Cardiac muscle cell (in vitro differentiated cells and primary cell): ENCODE measurements at regions not wholly inside any gene's neighbourhood (a gene's known extent, or its start where the extent isn't known, plus 50 kb on each side); places are given as distances from the start of the nearest gene placed in this dataset.

Experiments
- DNase-seq, 2 donors: peaks; one replicate each; pipeline versions ENCODE4 v3.0.0 to v3.0.0-alpha.2; 2010 to 2017; ENCODE audit warnings: low read depth in 1 of 2, low spot score in 1 of 2
- H3K27ac ChIP-seq: fragments of 200-600 bp; sonication (generic); 2 replicates; pipeline ENCODE4 v1.5.1; 2016
- H3K27me3 ChIP-seq: fragments of 200-600 bp; sonication (generic); 2 replicates; pipeline ENCODE4 v1.6.0; 2016; ENCODE audit warnings: control low read depth
- H3K36me3 ChIP-seq: fragments of 200-600 bp; sonication (generic); 2 replicates; pipeline ENCODE4 v1.5.1; 2016; ENCODE audit warnings: control low read depth
- H3K4me1 ChIP-seq: fragments of 200-600 bp; sonication (generic); 2 replicates; pipeline ENCODE4 v1.8.1; 2017; ENCODE audit warnings: low read depth, mild to moderate bottlenecking, mixed run types
- H3K4me3 ChIP-seq: fragments of 200-600 bp; sonication (generic); 2 replicates; pipeline ENCODE4 v1.5.1; 2016; ENCODE audit warnings: mild to moderate bottlenecking
- H3K9me3 ChIP-seq: fragments of 200-600 bp; sonication (generic); 2 replicates; pipeline ENCODE4 v1.5.1; 2017; ENCODE audit warnings: low read depth, mild to moderate bottlenecking, control low read depth
- CTCF ChIP-seq: IDR thresholded peaks from 2 replicates; pipeline ENCODE4 v1.5.1; 2012; ENCODE audit warnings: low read depth, mild to moderate bottlenecking, low read length

GRCh38 chr12:124492879-124493808, 74.3 kb downstream of the NCOR2 start:
- Histone ChIP-seq H3K9me3 (no peaks in the 10 kb centered on the region), H3K36me3 (no peaks in the 10 kb centered on the region), H3K4me1 (peaks cover 66% of the 10 kb centered on the region), H3K27ac (peak overlapping the region; percentile 82), H3K27me3 (no peaks in the 10 kb centered on the region), H3K4me3 (no peak overlapping the region)
- TF ChIP-seq CTCF = no peak
- no peak for DNase-seq

- H3K27ac ChIP-seq = peak overlapping the region; percentile 82
- H3K4me1 ChIP-seq = peaks cover 66% of the 10 kb centered on the region
- H3K27me3 ChIP-seq = no peaks in the 10 kb centered on the region
- no peaks in the 10 kb centered on the region for H3K9me3 ChIP-seq
- H3K4me3 ChIP-seq = no peak overlapping the region
- DNase-seq = no peak
- TF ChIP-seq CTCF = no peak
- no peaks in the 10 kb centered on the region for H3K36me3 ChIP-seq
These were observed 75.5 kb downstream of the NCOR2 start for GRCh38 chr12:124491856-124492420.

GRCh38 chr12:124491310-124491709, 76.1 kb downstream of the NCOR2 start:
- Histone ChIP-seq H3K36me3 (no peaks in the 10 kb centered on the region), H3K4me1 (peaks cover 66% of the 10 kb centered on the region)

GRCh38 chr12:124490584-124491305, 76.7 kb downstream of the NCOR2 start:
- Histone ChIP-seq H3K4me3 (no peak overlapping the region), H3K27ac (peak overlapping the region; percentile 82), H3K9me3 (no peaks in the 10 kb centered on the region), H3K36me3 (no peaks in the 10 kb centered on the region), H3K27me3 (no peaks in the 10 kb centered on the region), H3K4me1 (peaks cover 66% of the 10 kb centered on the region)
- DNase-seq = peak; percentile 30 to 94
- TF ChIP-seq CTCF = no peak

More at GRCh38 chr12:124491310-124491709, 76.1 kb downstream of the NCOR2 start:
- H3K4me3 ChIP-seq = no peak overlapping the region
- no peak for DNase-seq
- no peaks in the 10 kb centered on the region for H3K27me3 ChIP-seq
- no peak for TF ChIP-seq CTCF
- H3K9me3 ChIP-seq = no peaks in the 10 kb centered on the region
- H3K27ac ChIP-seq = peak overlapping the region; percentile 82

- no peaks in the 10 kb centered on the region for H3K9me3 ChIP-seq
- no peak for TF ChIP-seq CTCF
- no peaks in the 10 kb centered on the region for H3K36me3 ChIP-seq
- H3K27me3 ChIP-seq = no peaks in the 10 kb centered on the region
- no peak for DNase-seq
- no peak overlapping the region for H3K4me3 ChIP-seq
- H3K27ac ChIP-seq = peak overlapping the region; percentile 82
- peaks cover 63% of the 10 kb centered on the region for H3K4me1 ChIP-seq
These were observed 77.4 kb downstream of the NCOR2 start for GRCh38 chr12:124489915-124490583.
